ENCODE measurements at regions not wholly inside any gene's neighbourhood (a gene's known extent, or its start where the extent isn't known, plus 50 kb on each side); places are given as distances from the start of the nearest gene placed in this dataset.
"Not testable (repeated sequence)": the region's sequence is repeated elsewhere in the genome, so short reads cannot be mapped to it uniquely, and the experiment has no call there.

DNA sequence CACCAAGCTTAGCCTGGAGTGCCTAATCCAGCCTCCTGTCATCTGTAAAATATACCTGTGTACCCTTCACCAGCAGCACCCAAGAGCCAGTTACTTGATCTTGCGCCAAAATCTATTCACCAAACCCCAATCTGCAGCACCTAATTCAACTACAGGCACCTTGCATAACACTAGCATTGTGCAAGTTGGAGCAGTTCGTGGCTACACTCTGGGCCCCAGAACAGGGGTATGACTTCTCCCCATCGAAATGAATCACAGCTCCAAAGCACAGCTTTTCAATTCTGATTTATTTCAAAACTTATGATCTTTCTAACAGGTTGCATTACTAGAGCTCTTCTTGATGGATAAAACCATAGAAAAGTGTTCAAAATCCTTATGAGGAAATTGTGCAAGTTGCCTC is 100.4 kb upstream of the TCF21 start:
- no peaks in the 10 kb centered on the region for H3K9me3 ChIP-seq (ENCODE audit: low read depth)
- TF ChIP-seq CTCF (IDR thresholded peaks at IDR 0.05) (no peak), EZH2 (IDR thresholded peaks at IDR 0.05) (no peak), EZH2phosphoT487 (IDR thresholded peaks at IDR 0.05) (no peak)

DNA sequence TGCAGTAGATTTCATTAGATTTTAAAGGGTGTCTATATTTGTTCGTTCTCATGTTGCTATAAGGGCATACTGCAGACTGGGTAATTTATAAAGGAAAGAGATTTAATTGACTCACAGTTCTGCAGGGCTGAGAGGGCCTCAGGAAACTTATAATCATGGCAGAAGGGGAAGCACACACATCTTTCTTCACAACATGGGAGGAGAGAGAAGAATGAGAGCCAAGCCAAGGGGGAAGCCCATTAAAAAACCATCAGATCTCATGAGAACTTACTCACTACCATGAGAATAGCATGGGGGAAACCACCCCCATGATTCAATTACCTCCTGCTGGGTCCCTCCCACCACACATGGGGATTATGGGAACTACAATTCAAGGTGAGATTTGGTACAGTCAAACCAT is 99.5 kb upstream of the TCF21 start:
- not testable (repeated sequence) for H3K4me3 ChIP-seq; H3K4me2 ChIP-seq; H3K27ac ChIP-seq; H3K27me3 Mint-ChIP-seq (ENCODE audit: insufficient read depth, low read depth); H3F3A ChIP-seq (ENCODE audit: low read depth); H3K79me2 ChIP-seq (ENCODE audit: low read depth); DNase-seq (ENCODE audit: low spot score); H3K4me1 Mint-ChIP-seq; H3K36me3 Mint-ChIP-seq; H2AFZ ChIP-seq (replicated peaks); H3K36me3 ChIP-seq; H3K27ac Mint-ChIP-seq; H3K9me3 Mint-ChIP-seq; H3K27me3 ChIP-seq; H3K4me3 Mint-ChIP-seq; H3K4me1 ChIP-seq; H3K9me3 ChIP-seq (ENCODE audit: low read depth); H4K20me1 ChIP-seq (ENCODE audit: low read depth); H3K9ac ChIP-seq

More for the DNA sequence above, 100.4 kb upstream of the TCF21 start:
- H3K27ac Mint-ChIP-seq = no peak overlapping the region
- H3K27me3 Mint-ChIP-seq (ENCODE audit: insufficient read depth, low read depth) = no peaks in the 10 kb centered on the region
- H3K9me3 Mint-ChIP-seq = peaks cover 2% of the 10 kb centered on the region
- no peaks in the 10 kb centered on the region for H4K20me1 ChIP-seq (ENCODE audit: low read depth)
- no peak for DNase-seq (ENCODE audit: low spot score)
- H3K27ac ChIP-seq = no peak overlapping the region
- no peak overlapping the region for H2AFZ ChIP-seq (replicated peaks)
- no peak overlapping the region for H3K4me2 ChIP-seq
- H3K4me3 Mint-ChIP-seq = no peak overlapping the region
- H3K4me1 Mint-ChIP-seq = no peaks in the 10 kb centered on the region
- no peaks in the 10 kb centered on the region for H3K27me3 ChIP-seq
- H3K9ac ChIP-seq = no peak overlapping the region
- no peaks in the 10 kb centered on the region for H3K4me1 ChIP-seq
- no peaks in the 10 kb centered on the region for H3K79me2 ChIP-seq (ENCODE audit: low read depth)
- no peak overlapping the region for H3K4me3 ChIP-seq
- no peaks in the 10 kb centered on the region for H3K36me3 ChIP-seq
- H3F3A ChIP-seq (ENCODE audit: low read depth) = no peaks in the 10 kb centered on the region
- no peaks in the 10 kb centered on the region for H3K36me3 Mint-ChIP-seq

DNA sequence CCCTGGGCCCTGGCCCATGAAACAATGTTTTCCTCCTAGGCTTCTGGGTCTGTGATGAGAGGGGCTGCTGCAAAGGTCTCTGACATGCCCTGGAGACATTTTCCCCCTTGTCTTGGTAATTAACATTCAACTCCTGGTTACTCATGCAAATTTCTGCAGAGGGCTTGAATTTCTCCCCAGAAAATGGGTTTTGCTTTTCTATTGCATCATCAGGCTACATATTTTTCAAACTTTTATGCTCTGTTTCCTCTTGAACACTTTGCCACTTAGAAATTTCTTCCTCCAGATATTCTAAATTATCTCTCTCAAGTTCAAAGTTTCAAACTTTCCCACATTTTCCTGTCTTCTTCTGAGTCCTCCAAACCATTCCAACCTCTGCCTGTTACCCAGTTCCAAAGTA is 98.2 kb upstream of the TCF21 start:
- H3K36me3 ChIP-seq; H3K9me3 ChIP-seq (ENCODE audit: low read depth); H3K9me3 Mint-ChIP-seq; DNase-seq (ENCODE audit: low spot score); H3K36me3 Mint-ChIP-seq; H3K27ac Mint-ChIP-seq; H4K20me1 ChIP-seq (ENCODE audit: low read depth); H3K4me2 ChIP-seq; H3K9ac ChIP-seq; H3F3A ChIP-seq (ENCODE audit: low read depth); H3K27me3 Mint-ChIP-seq (ENCODE audit: insufficient read depth, low read depth); H3K27me3 ChIP-seq; H3K4me1 ChIP-seq; H3K79me2 ChIP-seq (ENCODE audit: low read depth); H3K4me3 Mint-ChIP-seq; H3K4me3 ChIP-seq; H3K27ac ChIP-seq; H2AFZ ChIP-seq (replicated peaks); H3K4me1 Mint-ChIP-seq: not testable (repeated sequence)

DNA sequence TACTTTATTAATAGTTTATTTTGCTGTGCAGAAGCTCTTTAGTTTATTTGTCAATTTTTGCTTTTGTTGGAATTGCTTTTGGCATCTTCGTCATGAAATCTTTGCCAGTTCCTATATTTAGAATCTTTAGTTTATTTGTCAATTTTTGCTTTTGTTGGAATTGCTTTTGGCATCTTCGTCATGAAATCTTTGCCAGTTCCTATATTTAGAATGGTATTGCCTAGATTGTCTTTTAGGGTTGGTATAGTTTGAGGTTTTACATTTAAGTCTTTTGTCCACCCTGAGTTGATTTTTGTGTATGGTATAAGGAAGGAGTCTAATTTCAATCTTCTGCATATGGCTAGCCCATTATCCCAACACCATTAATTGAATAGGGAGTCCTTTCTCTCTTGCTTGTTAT is 93.9 kb upstream of the TCF21 start:
- not testable (repeated sequence) for H3K36me3 ChIP-seq; H3K4me1 Mint-ChIP-seq; H4K20me1 ChIP-seq (ENCODE audit: low read depth); H3K4me3 Mint-ChIP-seq; H3K9ac ChIP-seq; H3K27ac Mint-ChIP-seq; H2AFZ ChIP-seq (replicated peaks); H3K4me2 ChIP-seq; H3K4me1 ChIP-seq; H3K4me3 ChIP-seq; H3K79me2 ChIP-seq (ENCODE audit: low read depth); H3K9me3 ChIP-seq (ENCODE audit: low read depth); H3K9me3 Mint-ChIP-seq; H3K27me3 ChIP-seq; H3K27ac ChIP-seq; H3K36me3 Mint-ChIP-seq; H3K27me3 Mint-ChIP-seq (ENCODE audit: insufficient read depth, low read depth); H3F3A ChIP-seq (ENCODE audit: low read depth); DNase-seq (ENCODE audit: low spot score)

GRCh38 chr6:133796235-133796634 is 92.7 kb upstream of the TCF21 start:
- no peak overlapping the region for H3K4me2 ChIP-seq
- TF ChIP-seq EZH2 (IDR thresholded peaks at IDR 0.05) = no peak
- no peak for TF ChIP-seq EZH2phosphoT487 (IDR thresholded peaks at IDR 0.05)
- TF ChIP-seq CTCF (IDR thresholded peaks at IDR 0.05) = no peak
- no peaks in the 10 kb centered on the region for H3K27me3 Mint-ChIP-seq (ENCODE audit: insufficient read depth, low read depth)
- H3K36me3 Mint-ChIP-seq = no peaks in the 10 kb centered on the region
- no peaks in the 10 kb centered on the region for H3K9me3 ChIP-seq (ENCODE audit: low read depth)
- no peak for DNase-seq (ENCODE audit: low spot score)
- no peaks in the 10 kb centered on the region for H3K9me3 Mint-ChIP-seq
- no peaks in the 10 kb centered on the region for H3K4me1 Mint-ChIP-seq
- no peaks in the 10 kb centered on the region for H4K20me1 ChIP-seq (ENCODE audit: low read depth)
- no peaks in the 10 kb centered on the region for H3K4me1 ChIP-seq
- no peak overlapping the region for H3K27ac Mint-ChIP-seq
- no peaks in the 10 kb centered on the region for H3K79me2 ChIP-seq (ENCODE audit: low read depth)
- no peak overlapping the region for H3K9ac ChIP-seq
- no peak overlapping the region for H3K27ac ChIP-seq
- H3K36me3 ChIP-seq = no peaks in the 10 kb centered on the region
- no peak overlapping the region for H3K4me3 Mint-ChIP-seq
- H3K4me3 ChIP-seq = no peak overlapping the region
- no peaks in the 10 kb centered on the region for H3K27me3 ChIP-seq
- no peak overlapping the region for H2AFZ ChIP-seq (replicated peaks)
- H3F3A ChIP-seq (ENCODE audit: low read depth) = no peaks in the 10 kb centered on the region

Data from neural progenitor cell (in vitro differentiated cells).